HepG2 (cell line): ENCODE measurements at regions not wholly inside any gene's neighbourhood (a gene's known extent, or its start where the extent isn't known, plus 50 kb on each side); places are given as distances from the start of the nearest gene placed in this dataset.

Source experiments
- ATAC-seq: fragments of 200-7000 bp; cut with Tn5 transposase; 3 replicates; pipeline ENCODE4 v1.9.1; 2020; ENCODE audit warnings: mild to moderate bottlenecking, moderate library complexity
- BruUV-seq: library from RNA; stranded (reverse); fragments of 400-500 nt; replicated peaks from 2 replicates; lab custom pipeline; 2021; lab: Mats Ljungman, UMichigan
- CTCF ChIA-PET: fragments of 300-600 bp; formaldehyde crosslinking; extraction: SDS; loops from one replicate; lab custom pipeline; 2021; ENCODE audit warnings: low total read pairs, inconsistent platforms, low intra/inter-chr PET ratio; lab: Yijun Ruan, JAX
- POLR2A ChIA-PET: fragments of 350-600 bp; sonication (Branson Sonifier 250); formaldehyde crosslinking; loops from one replicate; lab custom pipeline; 2020; ENCODE audit warnings: antibody characterized with exemption, inconsistent platforms; lab: Yijun Ruan, JAX
- DNase-seq: peaks from one replicate; pipeline ENCODE4 v3.0.0-alpha.2; 2015; ENCODE audit warnings: low spot score
- FAIRE-seq: peaks from 3 replicates; lab custom pipeline; 2011; peaks lifted over from hg19 to GRCh38; lab: Jason Lieb, UNC
- H2AFZ ChIP-seq: one replicate; pipeline ENCODE4 v1.6.1; 2011; ENCODE audit warnings: low read length, inconsistent platforms
- H3K27ac ChIP-seq: fragments of 300-600 bp; 3 replicates; pipeline ENCODE4 v1.8.0; 2011; ENCODE audit warnings: mixed run types, mild to moderate bottlenecking, mixed read lengths, low read length, inconsistent platforms; ENCODE audit not compliant: insufficient read depth; ENCODE audit errors: extremely low read length
- H3K27me3 ChIP-seq, 2 experiments: fragments of 200-600 bp in 1 of 2; 2 replicates in 1 of 2; 3 replicates in 1 of 2; pipeline versions ENCODE4 v1.6.0 to v1.8.0; 2011; ENCODE audit warnings: low read length in 2 of 2, mild to moderate bottlenecking in 2 of 2, moderate library complexity in 2 of 2, inconsistent platforms in 1 of 2; ENCODE audit not compliant: insufficient read depth in 2 of 2, control insufficient read depth in 1 of 2
- H3K36me3 ChIP-seq, 2 experiments: fragments of 200-600 bp in 1 of 2; replicated peaks in 1 of 2; 2 replicates in 1 of 2; 3 replicates in 1 of 2; pipeline versions ENCODE4 v1.5.1 to v1.8.0; 2011; ENCODE audit warnings: low read length in 2 of 2, inconsistent platforms in 1 of 2; ENCODE audit not compliant: insufficient read depth in 2 of 2, control insufficient read depth in 1 of 2
- H3K4me1 ChIP-seq: 2 replicates; pipeline ENCODE4 v1.5.1; 2012; ENCODE audit warnings: low read length, inconsistent platforms; ENCODE audit not compliant: insufficient read depth
- H3K4me2 ChIP-seq: 2 replicates; pipeline ENCODE4 v1.6.0; 2011; ENCODE audit warnings: low read depth, low read length, inconsistent platforms
- H3K4me3 ChIP-seq, 3 experiments: fragments of 200-600 bp in 1 of 3; sonication (generic), shearing (Covaris generic) in 1 of 3; replicated peaks in 1 of 3; 2 replicates each; pipeline ENCODE4 v1.5.1; 2011 to 2016; ENCODE audit warnings: low read length in 3 of 3, inconsistent platforms in 2 of 3, low read depth in 2 of 3, mild to moderate bottlenecking in 2 of 3, control low read depth in 1 of 3, mixed read lengths in 1 of 3; ENCODE audit not compliant: insufficient read depth in 1 of 3
- H3K79me2 ChIP-seq: one replicate; pipeline ENCODE4 v1.6.1; 2011; ENCODE audit warnings: low read length, inconsistent platforms; ENCODE audit not compliant: insufficient read depth
- H3K9ac ChIP-seq: 2 replicates; pipeline ENCODE4 v1.6.0; 2011; ENCODE audit warnings: mild to moderate bottlenecking, low read depth, low read length, inconsistent platforms; ENCODE audit not compliant: insufficient read depth
- H3K9me3 ChIP-seq: 2 replicates; pipeline ENCODE4 v1.5.1; 2012; ENCODE audit warnings: mild to moderate bottlenecking, low read length
- H4K20me1 ChIP-seq: 2 replicates; pipeline ENCODE4 v1.6.0; 2011; ENCODE audit warnings: inconsistent platforms, mild to moderate bottlenecking, low read length, moderate library complexity; ENCODE audit not compliant: insufficient read depth
- CENPT ChIP-seq: sonication (generic); formaldehyde crosslinking; IDR thresholded peaks from 2 replicates; pipeline ENCODE4 v1.8.0; 2022; ENCODE audit warnings: low read depth, mild to moderate bottlenecking, moderate library complexity, missing genetic modification reagents
- HES4 ChIP-seq: sonication (generic); formaldehyde crosslinking; IDR thresholded peaks from 2 replicates; pipeline ENCODE4 v1.9.0; 2021; ENCODE audit warnings: mild to moderate bottlenecking, missing genetic modification reagents, borderline replicate concordance
- HOXA7 ChIP-seq: sonication (generic); formaldehyde crosslinking; IDR thresholded peaks from 2 replicates; pipeline ENCODE4 v1.8.1; 2022; ENCODE audit warnings: mild to moderate bottlenecking, missing genetic modification reagents, moderate library complexity
- HOXA9 ChIP-seq: sonication (generic); formaldehyde crosslinking; IDR thresholded peaks from 2 replicates; pipeline ENCODE4 v1.8.1; 2022; ENCODE audit warnings: missing genetic modification reagents, mild to moderate bottlenecking, moderate library complexity, borderline replicate concordance
- IKZF5 ChIP-seq: IDR thresholded peaks from 2 replicates; pipeline ENCODE4 v1.6.1; 2018; ENCODE audit warnings: missing genetic modification reagents, mild to moderate bottlenecking, missing compliant biosample characterization
- KDM5B ChIP-seq: sonication (generic); formaldehyde crosslinking; IDR thresholded peaks from 2 replicates; pipeline ENCODE4 v1.4.0; 2020; ENCODE audit warnings: missing genetic modification reagents, mild to moderate bottlenecking, borderline replicate concordance
- KMT2B ChIP-seq: IDR thresholded peaks from 2 replicates; pipeline ENCODE4 v1.6.1; 2016; ENCODE audit warnings: missing genetic modification reagents, missing compliant biosample characterization
- MYC ChIP-seq: sonication (generic); formaldehyde crosslinking; IDR thresholded peaks from 2 replicates; pipeline ENCODE4 v1.9.0; 2021; ENCODE audit warnings: missing genetic modification reagents, borderline replicate concordance
- NONO ChIP-seq, 2 experiments: fragments of 450-650 bp in 1 of 2; sonication (generic) in 1 of 2; formaldehyde crosslinking in 1 of 2; IDR thresholded peaks in 1 of 2; conservative IDR thresholded peaks in 1 of 2; 2 replicates each; pipeline versions ENCODE4 v1.6.1 to v1.8.0; 2017 to 2022; ENCODE audit warnings: mild to moderate bottlenecking in 1 of 2, missing genetic modification reagents in 1 of 2, moderate library complexity in 1 of 2
- PRMT3 ChIP-seq: sonication (generic); formaldehyde crosslinking; IDR thresholded peaks from 2 replicates; pipeline ENCODE4 v1.8.1; 2022; ENCODE audit warnings: low read depth, mild to moderate bottlenecking, moderate library complexity, missing genetic modification reagents, borderline replicate concordance
- TBL1XR1 ChIP-seq: fragments of 150-350 bp; IDR thresholded peaks from 2 replicates; pipeline ENCODE4 v1.6.1; 2014; ENCODE audit warnings: borderline replicate concordance, low read length; ENCODE audit not compliant: partially characterized antibody
- TBX3 ChIP-seq: fragments of 450-650 bp; IDR thresholded peaks from 2 replicates; pipeline ENCODE4 v1.6.1; 2017; ENCODE audit warnings: antibody characterized with exemption, mild to moderate bottlenecking, inconsistent platforms, borderline replicate concordance
- ZNF12 ChIP-seq: sonication (generic); formaldehyde crosslinking; IDR thresholded peaks from 2 replicates; pipeline ENCODE4 v1.5.0; 2020; ENCODE audit warnings: missing genetic modification reagents
- ZNF296 ChIP-seq: sonication (generic); formaldehyde crosslinking; conservative IDR thresholded peaks from 2 replicates; pipeline ENCODE4 v1.5.0; 2020; ENCODE audit warnings: mild to moderate bottlenecking, missing genetic modification reagents
- ZNF333 ChIP-seq: sonication (generic); formaldehyde crosslinking; IDR thresholded peaks from 2 replicates; pipeline ENCODE4 v1.4.0; 2020; ENCODE audit warnings: mild to moderate bottlenecking, missing genetic modification reagents, borderline replicate concordance
- ZNF639 ChIP-seq: conservative IDR thresholded peaks from 2 replicates; pipeline ENCODE4 v1.6.1; 2018; ENCODE audit warnings: missing genetic modification reagents
- WGBS: methylation state at CpG from one replicate; pipeline ENCODE4 v1.1.6; 2017; ENCODE audit warnings: low lambda C conversion rate; 5-methylcytosine and 5-hydroxymethylcytosine counted together
- in situ Hi-C: cut with HindIII; loops from 2 replicates; pipeline ENCODE4 v1.10.0; 2017; ENCODE audit warnings: low pct_unique_long_range_greater_than_20kb; ENCODE audit not compliant: extremely low pct_ligation_motif_present
- intact Hi-C: fragments of 100-400 bp; cut with micrococcal nuclease; formaldehyde crosslinking; loops from one replicate; pipeline ENCODE4 v1.10.0; 2022; ENCODE audit not compliant: unreplicated experiment

- no peaks in the 10 kb centered on the region for H4K20me1 ChIP-seq
- FAIRE-seq (no peak), ATAC-seq (no peak), DNase-seq (no peak)
- no peaks in the 10 kb centered on the region for H3K27me3 ChIP-seq
- no peak overlapping the region for H3K27ac ChIP-seq
- peaks cover 19 to 58% of the 10 kb centered on the region in 2 experiments; a peak in 4 of 5 replicates for H3K36me3 ChIP-seq
- ChIA-PET POLR2A (no interaction called here), CTCF (no interaction called here)
- no peaks in the 10 kb centered on the region for H3K9me3 ChIP-seq
- H2AFZ ChIP-seq: no peak overlapping the region
- TF ChIP-seq ZNF639 (CRISPR knock-in tag): no peak
- no peak for TF ChIP-seq HES4
- TF ChIP-seq ZNF296 (CRISPR knock-in tag): no peak
- no peak for TF ChIP-seq HOXA7 (CRISPR knock-in tag)
- no peaks in the 10 kb centered on the region for H3K79me2 ChIP-seq
- 96% methylated on average over 2 of the region's 2 CpGs for WGBS
- H3K4me2 ChIP-seq: no peak overlapping the region
- H3K4me1 ChIP-seq: peaks cover 13% of the 10 kb centered on the region
- no TSS peak for BruUV-seq
- intact Hi-C loops: no loop called here
- in situ Hi-C loops: no loop called here
- no peak overlapping the region for H3K9ac ChIP-seq
- no peak overlapping the region for H3K4me3 ChIP-seq
These were observed 72.6 kb upstream of the SLC4A11 start for GRCh38 chr20:3311623-3312022.

GRCh38 chr20:3309226-3309625, 70.2 kb upstream of the SLC4A11 start:
- H4K20me1 ChIP-seq: no peaks in the 10 kb centered on the region
- H3K4me3 ChIP-seq: no peak overlapping the region
- no peak overlapping the region for H2AFZ ChIP-seq
- FAIRE-seq (no peak), DNase-seq (no peak), ATAC-seq (no peak)
- no peaks in the 10 kb centered on the region for H3K79me2 ChIP-seq
- no peak overlapping the region for H3K4me2 ChIP-seq
- POLR2A ChIA-PET: no interaction called here
- in situ Hi-C loops: no loop called here
- H3K27me3 ChIP-seq: no peaks in the 10 kb centered on the region
- no TSS peak for BruUV-seq
- H3K36me3 ChIP-seq: peaks cover 22 to 64% of the 10 kb centered on the region in 2 experiments; a peak in 4 of 5 replicates
- WGBS: 95% methylated on average over 1 of the region's 1 CpG
- intact Hi-C loops: no loop called here
- H3K9me3 ChIP-seq: no peaks in the 10 kb centered on the region
- H3K27ac ChIP-seq: no peak overlapping the region
- CTCF ChIA-PET: no interaction called here
- peaks cover 13% of the 10 kb centered on the region for H3K4me1 ChIP-seq
- H3K9ac ChIP-seq: no peak overlapping the region
- no peak for TF ChIP-seq ZNF12
- TF ChIP-seq ZNF333: no peak
- no peak for TF ChIP-seq TBL1XR1
- no peak for TF ChIP-seq HES4
- TF ChIP-seq CENPT: no peak
- no peak for TF ChIP-seq PRMT3 (CRISPR knock-in tag)
- TF ChIP-seq KMT2B (CRISPR knock-in tag): no peak
- TF ChIP-seq KDM5B (CRISPR knock-in tag): no peak
- TF ChIP-seq NONO (IDR thresholded peaks at IDR 0.05): no peak
- TF ChIP-seq NONO (CRISPR knock-in tag; conservative IDR thresholded peaks at IDR 0.05): no peak
- no peak for TF ChIP-seq IKZF5 (CRISPR knock-in tag)
- no peak for TF ChIP-seq MYC (CRISPR knock-in tag)
- TF ChIP-seq TBX3: no peak
- TF ChIP-seq HOXA9: no peak
